ENCODE measurements at regions not wholly inside any gene's neighbourhood (a gene's known extent, or its start where the extent isn't known, plus 50 kb on each side); places are given as distances from the start of the nearest gene placed in this dataset.

- no peak for TF ChIP-seq NCOA4 (IDR thresholded peaks at IDR 0.05; ENCODE audit: partially characterized antibody)
- TF ChIP-seq SUPT5H (IDR thresholded peaks at IDR 0.05) = no peak
- TF ChIP-seq VEZF1 (CRISPR knock-in tag; IDR thresholded peaks at IDR 0.05) = no peak
- no peak for TF ChIP-seq ZNF395 (CRISPR knock-in tag; IDR thresholded peaks at IDR 0.05)
- TF ChIP-seq ZNF280A (IDR thresholded peaks at IDR 0.05; ENCODE audit: low read depth, partially characterized antibody) = no peak
- no peak for TF ChIP-seq PML (IDR thresholded peaks at IDR 0.05; ENCODE audit: low read length)
- TF ChIP-seq ZNF232 (CRISPR knock-in tag; IDR thresholded peaks at IDR 0.05) = no peak
Observed at GRCh38 chr3:110957247-110958025, 114.2 kb upstream of the NECTIN3 start (continued).

Measured in K562 (cell line).